ENCODE measurements at regions not wholly inside any gene's neighbourhood (a gene's known extent, or its start where the extent isn't known, plus 50 kb on each side); places are given as distances from the start of the nearest gene placed in this dataset.

- ChIA-PET POLR2A (ENCODE audit: unreplicated experiment) (no interaction called here), CTCF (interaction anchor here (0.7 kb wide), 1 partner anchor 115 kb away, joined by 5 read pairs; no protein-coding TSS in a partner anchor)
- H3K27me3 ChIP-seq (ENCODE audit: low read length), result no peaks in the 10 kb centered on the region
- no peak overlapping the region for H3K27ac ChIP-seq (ENCODE audit: low read length)
- H3K4me1 ChIP-seq (ENCODE audit: insufficient read depth, low read length), result 0 out of 2 replicates have a peak, but pooled peaks cover 4% of the 10 kb centered on the region
- H3K79me2 ChIP-seq (ENCODE audit: low read length), result no peaks in the 10 kb centered on the region
- no peak for DNase-seq
- no peak overlapping the region for H3K4me3 ChIP-seq (ENCODE audit: low read length)
- intact Hi-C loops (cut with micrococcal nuclease), result no loop called here
- H4K20me1 ChIP-seq (ENCODE audit: low read length), result no peaks in the 10 kb centered on the region
- ATAC-seq, result no peak
- no TSS peak for BruUV-seq (replicated peaks)
- H2AFZ ChIP-seq (ENCODE audit: low read length), result no peak overlapping the region
- no peaks in the 10 kb centered on the region for H3F3A ChIP-seq (ENCODE audit: low read length, unreplicated experiment)
- TF ChIP-seq, protein P1, sequence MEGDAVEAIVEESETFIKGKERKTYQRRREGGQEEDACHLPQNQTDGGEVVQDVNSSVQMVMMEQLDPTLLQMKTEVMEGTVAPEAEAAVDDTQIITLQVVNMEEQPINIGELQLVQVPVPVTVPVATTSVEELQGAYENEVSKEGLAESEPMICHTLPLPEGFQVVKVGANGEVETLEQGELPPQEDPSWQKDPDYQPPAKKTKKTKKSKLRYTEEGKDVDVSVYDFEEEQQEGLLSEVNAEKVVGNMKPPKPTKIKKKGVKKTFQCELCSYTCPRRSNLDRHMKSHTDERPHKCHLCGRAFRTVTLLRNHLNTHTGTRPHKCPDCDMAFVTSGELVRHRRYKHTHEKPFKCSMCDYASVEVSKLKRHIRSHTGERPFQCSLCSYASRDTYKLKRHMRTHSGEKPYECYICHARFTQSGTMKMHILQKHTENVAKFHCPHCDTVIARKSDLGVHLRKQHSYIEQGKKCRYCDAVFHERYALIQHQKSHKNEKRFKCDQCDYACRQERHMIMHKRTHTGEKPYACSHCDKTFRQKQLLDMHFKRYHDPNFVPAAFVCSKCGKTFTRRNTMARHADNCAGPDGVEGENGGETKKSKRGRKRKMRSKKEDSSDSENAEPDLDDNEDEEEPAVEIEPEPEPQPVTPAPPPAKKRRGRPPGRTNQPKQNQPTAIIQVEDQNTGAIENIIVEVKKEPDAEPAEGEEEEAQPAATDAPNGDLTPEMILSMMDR (conservative IDR thresholded peaks at IDR 0.05; ENCODE audit: low read depth, low read length), result no peak
- no peak for TF ChIP-seq EZH2 (IDR thresholded peaks at IDR 0.05; ENCODE audit: low read length, unreplicated experiment)
- H3K4me2 ChIP-seq (ENCODE audit: low read length), result no peak overlapping the region
- H3K9me2 ChIP-seq (replicated peaks; ENCODE audit: low read length), result no peaks in the 10 kb centered on the region
- no peaks in the 10 kb centered on the region for H3K9me3 ChIP-seq (ENCODE audit: low read length)
- no peak overlapping the region for H3K9ac ChIP-seq (ENCODE audit: low read length)
- H3K36me3 ChIP-seq (ENCODE audit: low read depth, low read length), result no peaks in the 10 kb centered on the region
These were observed 115.9 kb upstream of the TBX3 start for GRCh38 chr12:114799574-114800487.

DNA sequence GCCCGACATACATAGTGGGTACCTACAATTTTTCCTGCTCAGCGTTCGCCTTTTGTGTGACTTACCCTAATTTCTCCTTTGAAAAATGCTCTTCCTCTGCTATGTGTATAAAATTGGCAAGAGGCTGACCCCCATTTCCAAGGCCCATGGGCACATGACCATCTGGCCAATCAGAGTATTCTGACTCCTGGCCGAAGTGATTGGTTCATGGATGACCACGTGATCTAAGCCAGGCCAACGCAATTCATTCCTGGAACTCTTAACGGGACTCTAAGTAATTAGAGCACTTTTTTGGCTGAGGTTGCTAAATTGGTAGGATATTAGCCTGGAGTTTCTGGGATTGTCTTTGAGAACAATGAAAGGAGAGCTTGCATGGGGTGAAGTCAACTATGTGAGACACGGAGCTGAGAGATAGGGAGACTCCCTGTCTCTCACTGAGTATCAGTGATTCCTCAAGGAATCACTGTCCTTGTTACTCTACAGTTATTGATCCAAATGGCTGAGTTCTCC lies 110.1 kb upstream of the TBX3 start:
- ATAC-seq (no peak), DNase-seq (no peak)
- Histone ChIP-seq H4K20me1 (ENCODE audit: low read length) (no peaks in the 10 kb centered on the region), H2AFZ (ENCODE audit: low read length) (no peak overlapping the region), H3K79me2 (ENCODE audit: low read length) (no peaks in the 10 kb centered on the region), H3K36me3 (ENCODE audit: low read depth, low read length) (no peaks in the 10 kb centered on the region), H3K27me3 (ENCODE audit: low read length) (no peaks in the 10 kb centered on the region), H3K4me3 (ENCODE audit: low read length) (no peak overlapping the region), H3K9ac (ENCODE audit: low read length) (no peak overlapping the region), H3K4me1 (ENCODE audit: insufficient read depth, low read length) (no peaks in the 10 kb centered on the region), H3K9me2 (replicated peaks; ENCODE audit: low read length) (no peaks in the 10 kb centered on the region), H3K9me3 (ENCODE audit: low read length) (no peaks in the 10 kb centered on the region), H3K4me2 (ENCODE audit: low read length) (no peak overlapping the region), H3F3A (ENCODE audit: low read length, unreplicated experiment) (no peaks in the 10 kb centered on the region), H3K27ac (ENCODE audit: low read length) (no peak overlapping the region)
- BruUV-seq (replicated peaks), result no TSS peak
- ChIA-PET CTCF (no interaction called here), POLR2A (ENCODE audit: unreplicated experiment) (no interaction called here)
- intact Hi-C loops (cut with micrococcal nuclease), result no loop called here
- TF ChIP-seq EZH2 (IDR thresholded peaks at IDR 0.05; ENCODE audit: low read length, unreplicated experiment), result no peak
- no peak for TF ChIP-seq EZH2phosphoT487 (IDR thresholded peaks at IDR 0.05; ENCODE audit: borderline replicate concordance, low read length)
- TF ChIP-seq, protein P1 (conservative IDR thresholded peaks at IDR 0.05; ENCODE audit: low read depth, low read length), result no peak

DNA sequence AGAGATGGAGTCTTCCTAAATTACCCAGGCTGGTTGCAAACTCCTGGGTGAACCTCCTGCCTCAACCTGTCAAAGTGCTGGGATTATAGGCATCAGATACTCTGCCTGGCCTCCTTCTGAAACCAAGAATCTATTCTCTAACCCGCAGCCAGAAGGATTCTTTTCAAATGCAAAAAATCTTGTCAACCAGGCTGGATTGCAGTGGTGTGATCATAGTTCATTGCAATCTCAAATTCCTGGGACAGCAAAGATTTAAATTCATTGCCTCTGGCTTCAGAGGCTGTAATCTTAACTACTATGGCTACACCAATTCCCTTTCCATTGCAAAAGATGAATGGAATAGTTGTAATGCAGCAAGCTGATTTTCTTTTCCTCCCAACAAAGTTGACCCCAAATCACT lies 106.3 kb upstream of the TBX3 start:
- no peaks in the 10 kb centered on the region for H3F3A ChIP-seq (ENCODE audit: low read length, unreplicated experiment)
- no peaks in the 10 kb centered on the region for H4K20me1 ChIP-seq (ENCODE audit: low read length)
- H3K4me1 ChIP-seq (ENCODE audit: insufficient read depth, low read length), result no peaks in the 10 kb centered on the region
- ChIA-PET CTCF (interaction anchor here (0.7 kb wide), 1 partner anchor 360 kb away, joined by 3 read pairs; no protein-coding TSS in a partner anchor), POLR2A (ENCODE audit: unreplicated experiment) (no interaction called here)
- H3K27me3 ChIP-seq (ENCODE audit: low read length), result no peaks in the 10 kb centered on the region
- no peak for TF ChIP-seq EZH2phosphoT487 (IDR thresholded peaks at IDR 0.05; ENCODE audit: borderline replicate concordance, low read length)
- TF ChIP-seq EZH2 (IDR thresholded peaks at IDR 0.05; ENCODE audit: low read length, unreplicated experiment), result no peak
- TF ChIP-seq, protein P1 (conservative IDR thresholded peaks at IDR 0.05; ENCODE audit: low read depth, low read length), result no peak
- no peak overlapping the region for H3K4me2 ChIP-seq (ENCODE audit: low read length)
- no peaks in the 10 kb centered on the region for H3K36me3 ChIP-seq (ENCODE audit: low read depth, low read length)
- H2AFZ ChIP-seq (ENCODE audit: low read length), result no peak overlapping the region
- DNase-seq (no peak), ATAC-seq (no peak)
- no peaks in the 10 kb centered on the region for H3K79me2 ChIP-seq (ENCODE audit: low read length)
- H3K27ac ChIP-seq (ENCODE audit: low read length), result no peak overlapping the region
- intact Hi-C loops (cut with micrococcal nuclease), result no loop called here
- no peaks in the 10 kb centered on the region for H3K9me2 ChIP-seq (replicated peaks; ENCODE audit: low read length)
- H3K9ac ChIP-seq (ENCODE audit: low read length), result no peak overlapping the region
- BruUV-seq (replicated peaks), result no TSS peak
- no peaks in the 10 kb centered on the region for H3K9me3 ChIP-seq (ENCODE audit: low read length)
- no peak overlapping the region for H3K4me3 ChIP-seq (ENCODE audit: low read length)
